ENCODE measurements at regions not wholly inside any gene's neighbourhood (a gene's known extent, or its start where the extent isn't known, plus 50 kb on each side); places are given as distances from the start of the nearest gene placed in this dataset.

GRCh38 chr11:92411431-92411830 is 186.8 kb downstream of the FAT3 start:
- 4% methylated on average over 5 of the region's 5 CpGs for WGBS (ENCODE audit: insufficient coverage, low coverage, missing lambda C conversion rate)
- no peaks in the 10 kb centered on the region for H3K9me1 ChIP-seq (ENCODE audit: control insufficient read depth, insufficient read depth, low read length)
- TF ChIP-seq RFX5 (IDR thresholded peaks at IDR 0.05; ENCODE audit: low read depth, low read length): no peak
- TF ChIP-seq ZNF511 (CRISPR knock-in tag; IDR thresholded peaks at IDR 0.05): no peak
- no peak for TF ChIP-seq SRSF1 (IDR thresholded peaks at IDR 0.05; ENCODE audit: low read depth, low read length)
- TF ChIP-seq TCF7L2 (IDR thresholded peaks at IDR 0.05; ENCODE audit: low read depth, low read length): no peak
- TF ChIP-seq E2F8 (IDR thresholded peaks at IDR 0.05; ENCODE audit: low read depth, partially characterized antibody): no peak
- TF ChIP-seq ZNF785 (CRISPR knock-in tag; IDR thresholded peaks at IDR 0.05): no peak
- no peak for TF ChIP-seq ZNF146 (CRISPR knock-in tag; IDR thresholded peaks at IDR 0.05; ENCODE audit: unreplicated experiment)
- no peak for TF ChIP-seq TCF3 (CRISPR knock-in tag; IDR thresholded peaks at IDR 0.05)
- TF ChIP-seq CCNT2 (IDR thresholded peaks at IDR 0.05; ENCODE audit: borderline replicate concordance, extremely low read depth, insufficient read length, low read depth, low read length): no peak
- no peak for TF ChIP-seq ZNF436 (CRISPR knock-in tag; IDR thresholded peaks at IDR 0.05)
- ATAC-seq (no peak), DNase-seq (ENCODE audit: extremely low read depth in 1 of 4, low spot score in 3 of 4) (no peak), FAIRE-seq (no peak)
- BruUV-seq (replicated peaks): no TSS peak
- no peak overlapping the region for H3K9ac ChIP-seq (ENCODE audit: insufficient read depth in 1 of 2, low read depth in 2 of 2, low read length in 2 of 2)
- in situ Hi-C loops (cut with MboI) (no loop called here), intact Hi-C loops (cut with micrococcal nuclease) (no loop called here)
- no peaks in the 10 kb centered on the region for H3K79me2 ChIP-seq (ENCODE audit: control insufficient read depth, insufficient read depth, low read length)
- H3K9me3 ChIP-seq (replicated peaks; ENCODE audit: control insufficient read depth, insufficient read depth, low read depth, low read length): no peaks in the 10 kb centered on the region; the same call in 1 of the 2 replicates
- no peak overlapping the region for H3K27ac ChIP-seq (ENCODE audit: extremely low read depth, low read depth, low read length)
- no peaks in the 10 kb centered on the region for H3K36me3 ChIP-seq (ENCODE audit: control insufficient read depth, insufficient read depth, low read length)
- no peaks in the 10 kb centered on the region for H3K4me1 ChIP-seq (replicated peaks in 1 of 2; ENCODE audit: control insufficient read depth in 2 of 2, insufficient read depth in 2 of 2, low read length in 2 of 2)
- ChIA-PET CTCF (ENCODE audit: low intra/inter-chr PET ratio) (no interaction called here), POLR2A (no interaction called here)
- no peak overlapping the region for H3K4me2 ChIP-seq (ENCODE audit: insufficient read depth, low read length)
- H3K27me3 ChIP-seq (ENCODE audit: control insufficient read depth in 2 of 2, insufficient read depth in 2 of 2, low read length in 2 of 2): no peaks in the 10 kb centered on the region
- H4K20me1 ChIP-seq (replicated peaks; ENCODE audit: control insufficient read depth, insufficient read depth, low read length): no peaks in the 10 kb centered on the region
- H2AFZ ChIP-seq (ENCODE audit: low read depth, low read length): no peak overlapping the region
- H3K4me3 ChIP-seq: no peak overlapping the region

Measured in K562 (cell line).